Neutrophil (primary cell): ENCODE measurements at regions not wholly inside any gene's neighbourhood (a gene's known extent, or its start where the extent isn't known, plus 50 kb on each side); places are given as distances from the start of the nearest gene placed in this dataset.

Experiments used
- H3K27ac ChIP-seq: fragments of 200-600 bp; sonication (generic); 2 replicates; pipeline ENCODE4 v1.5.1; 2016; ENCODE audit warnings: mild to moderate bottlenecking, moderate library complexity
- H3K27me3 ChIP-seq: fragments of 200-600 bp; sonication (generic); 2 replicates; pipeline ENCODE4 v1.6.0; 2016; ENCODE audit warnings: mild to moderate bottlenecking
- H3K36me3 ChIP-seq: fragments of 200-600 bp; sonication (generic); 2 replicates; pipeline ENCODE4 v1.5.1; 2017
- H3K4me1 ChIP-seq, 2 experiments: fragments of 200-600 bp in 1 of 2; sonication (generic) in 1 of 2; 1 replicate in 1 of 2; 2 replicates in 1 of 2; pipeline versions ENCODE4 v1.5.1 to v1.6.1; 2013 to 2016; ENCODE audit warnings: low read depth in 1 of 2, low read length in 1 of 2, mild to moderate bottlenecking in 1 of 2, moderate library complexity in 1 of 2; ENCODE audit not compliant: control insufficient read depth in 1 of 2, insufficient read depth in 1 of 2
- H3K4me3 ChIP-seq, 2 experiments: fragments of 200-600 bp in 1 of 2; sonication (generic) in 1 of 2; 1 replicate in 1 of 2; 2 replicates in 1 of 2; pipeline ENCODE4 v1.5.1; 2013 to 2016; ENCODE audit warnings: low read depth in 1 of 2, low read length in 1 of 2, mild to moderate bottlenecking in 1 of 2, moderate library complexity in 1 of 2
- H3K9me3 ChIP-seq: fragments of 200-600 bp; sonication (generic); 2 replicates; pipeline ENCODE4 v1.5.1; 2016
- TF ChIP-seq, protein P1 (sequence below): fragments of 200-600 bp; sonication (generic); IDR thresholded peaks from 2 replicates; pipeline ENCODE4 v1.5.1; 2016; ENCODE audit warnings: antibody characterized with exemption

DNA sequence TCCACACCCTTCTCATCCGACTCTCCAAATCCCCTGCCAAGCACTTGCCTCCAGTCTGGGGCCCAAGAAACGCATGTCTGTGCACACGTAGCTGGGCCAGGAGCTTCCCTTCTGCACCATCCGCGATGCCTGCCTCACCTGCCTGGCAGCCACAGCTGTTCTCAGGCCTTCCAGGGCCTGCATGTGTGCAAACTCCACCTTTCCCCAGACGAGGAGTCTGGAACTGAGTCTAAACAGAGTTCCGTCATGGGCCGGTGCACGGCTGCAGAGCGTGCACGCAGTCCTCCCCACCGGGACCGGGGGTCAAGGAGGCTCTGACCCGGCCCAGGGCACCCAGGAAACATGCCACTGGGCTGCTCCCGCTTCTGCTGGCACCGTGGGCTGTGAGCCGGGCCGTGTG, 66.8 kb upstream of the SALL3 start:
- TF ChIP-seq, protein P1, sequence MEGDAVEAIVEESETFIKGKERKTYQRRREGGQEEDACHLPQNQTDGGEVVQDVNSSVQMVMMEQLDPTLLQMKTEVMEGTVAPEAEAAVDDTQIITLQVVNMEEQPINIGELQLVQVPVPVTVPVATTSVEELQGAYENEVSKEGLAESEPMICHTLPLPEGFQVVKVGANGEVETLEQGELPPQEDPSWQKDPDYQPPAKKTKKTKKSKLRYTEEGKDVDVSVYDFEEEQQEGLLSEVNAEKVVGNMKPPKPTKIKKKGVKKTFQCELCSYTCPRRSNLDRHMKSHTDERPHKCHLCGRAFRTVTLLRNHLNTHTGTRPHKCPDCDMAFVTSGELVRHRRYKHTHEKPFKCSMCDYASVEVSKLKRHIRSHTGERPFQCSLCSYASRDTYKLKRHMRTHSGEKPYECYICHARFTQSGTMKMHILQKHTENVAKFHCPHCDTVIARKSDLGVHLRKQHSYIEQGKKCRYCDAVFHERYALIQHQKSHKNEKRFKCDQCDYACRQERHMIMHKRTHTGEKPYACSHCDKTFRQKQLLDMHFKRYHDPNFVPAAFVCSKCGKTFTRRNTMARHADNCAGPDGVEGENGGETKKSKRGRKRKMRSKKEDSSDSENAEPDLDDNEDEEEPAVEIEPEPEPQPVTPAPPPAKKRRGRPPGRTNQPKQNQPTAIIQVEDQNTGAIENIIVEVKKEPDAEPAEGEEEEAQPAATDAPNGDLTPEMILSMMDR: no peak
- no peaks in the 10 kb centered on the region for H3K36me3 ChIP-seq
- H3K4me3 ChIP-seq: no peak overlapping the region
- H3K27me3 ChIP-seq: no peaks in the 10 kb centered on the region
- no peaks in the 10 kb centered on the region for H3K9me3 ChIP-seq
- H3K4me1 ChIP-seq: no peaks in the 10 kb centered on the region
- no peak overlapping the region for H3K27ac ChIP-seq

- H3K4me1 ChIP-seq: no peaks in the 10 kb centered on the region
- no peak overlapping the region for H3K4me3 ChIP-seq
- TF ChIP-seq, protein P1: no peak
- no peaks in the 10 kb centered on the region for H3K27me3 ChIP-seq
- no peak overlapping the region for H3K27ac ChIP-seq
- H3K36me3 ChIP-seq: no peaks in the 10 kb centered on the region
- no peaks in the 10 kb centered on the region for H3K9me3 ChIP-seq
Observed at GRCh38 chr18:78913395-78913794, 66.2 kb upstream of the SALL3 start.

DNA sequence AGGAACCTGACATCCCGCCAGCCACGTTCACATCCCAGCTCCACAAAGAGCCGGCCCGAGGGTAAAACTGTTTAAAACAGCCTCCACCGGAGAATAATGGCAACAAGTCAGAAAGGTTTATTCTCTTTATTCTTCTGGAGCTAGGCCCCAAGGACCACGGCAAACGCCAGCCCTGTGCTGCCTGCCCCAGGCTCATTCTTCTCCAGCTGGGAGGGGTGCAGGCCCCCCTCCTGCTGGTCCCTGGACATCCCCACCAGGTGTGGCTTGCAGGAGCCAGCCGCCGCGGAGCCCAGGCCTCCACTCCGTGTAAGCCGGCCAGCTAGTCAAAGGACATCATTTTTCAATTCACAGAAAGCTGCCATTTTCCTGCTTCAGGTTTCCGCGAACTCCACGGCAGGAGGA, 65.8 kb upstream of the SALL3 start:
- Histone ChIP-seq H3K36me3 (no peaks in the 10 kb centered on the region), H3K4me1 (no peaks in the 10 kb centered on the region), H3K27ac (no peak overlapping the region), H3K4me3 (no peak overlapping the region), H3K27me3 (no peaks in the 10 kb centered on the region), H3K9me3 (no peaks in the 10 kb centered on the region)
- TF ChIP-seq, protein P1: no peak

DNA sequence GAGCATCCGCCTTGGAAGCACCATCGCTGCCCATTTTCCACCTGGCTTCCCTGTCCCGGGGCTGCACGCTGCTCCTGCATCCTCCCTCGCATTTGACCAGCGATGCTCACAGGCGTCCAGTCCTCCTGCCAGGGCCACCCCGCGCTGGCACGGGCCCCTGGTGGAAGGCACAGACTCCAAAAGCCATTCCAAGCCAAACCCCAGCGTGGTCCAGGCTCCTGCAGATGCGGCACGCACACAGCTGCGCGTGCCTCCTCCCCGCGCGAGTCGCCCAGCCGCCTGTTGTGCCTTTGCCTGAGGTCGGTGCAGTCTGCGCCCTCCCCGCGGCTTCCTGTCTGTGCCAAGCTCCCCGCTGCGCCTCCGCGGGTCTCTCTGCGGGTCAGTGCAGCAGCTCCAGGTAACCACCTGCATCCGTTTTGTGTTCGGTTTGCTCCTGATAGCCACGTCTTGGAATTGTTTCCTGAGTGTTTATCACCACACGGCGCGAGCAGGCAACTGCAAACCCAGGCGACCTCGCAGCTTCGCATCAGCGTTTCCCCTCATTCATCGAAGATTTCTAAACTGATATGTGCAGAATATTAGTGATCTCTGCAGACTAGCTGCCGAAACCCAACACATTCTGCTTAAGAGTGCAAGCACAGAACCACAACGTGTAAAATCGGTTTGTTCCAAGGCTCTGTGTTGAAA, 65.2 kb upstream of the SALL3 start:
- no peak overlapping the region for H3K4me3 ChIP-seq
- H3K27ac ChIP-seq: no peak overlapping the region
- no peaks in the 10 kb centered on the region for H3K9me3 ChIP-seq
- TF ChIP-seq, protein P1: no peak
- no peaks in the 10 kb centered on the region for H3K4me1 ChIP-seq
- H3K27me3 ChIP-seq: no peaks in the 10 kb centered on the region
- H3K36me3 ChIP-seq: no peaks in the 10 kb centered on the region

- Histone ChIP-seq H3K27me3 (no peaks in the 10 kb centered on the region), H3K4me3 (no peak overlapping the region), H3K36me3 (no peaks in the 10 kb centered on the region), H3K4me1 (no peaks in the 10 kb centered on the region), H3K27ac (no peak overlapping the region), H3K9me3 (no peaks in the 10 kb centered on the region)
- TF ChIP-seq, protein P1: no peak
Observed at GRCh38 chr18:78915446-78916008, 64.1 kb upstream of the SALL3 start.
